Cardiac muscle cell (in vitro differentiated cells and primary cell): ENCODE measurements at regions not wholly inside any gene's neighbourhood (a gene's known extent, or its start where the extent isn't known, plus 50 kb on each side); places are given as distances from the start of the nearest gene placed in this dataset.

Experiments used
- DNase-seq, 2 donors: peaks; one replicate each; pipeline versions ENCODE4 v3.0.0 to v3.0.0-alpha.2; 2010 to 2017; ENCODE audit warnings: low read depth in 1 of 2, low spot score in 1 of 2
- H3K27ac ChIP-seq: fragments of 200-600 bp; sonication (generic); 2 replicates; pipeline ENCODE4 v1.5.1; 2016
- H3K27me3 ChIP-seq: fragments of 200-600 bp; sonication (generic); 2 replicates; pipeline ENCODE4 v1.6.0; 2016; ENCODE audit warnings: control low read depth
- H3K36me3 ChIP-seq: fragments of 200-600 bp; sonication (generic); 2 replicates; pipeline ENCODE4 v1.5.1; 2016; ENCODE audit warnings: control low read depth
- H3K4me1 ChIP-seq: fragments of 200-600 bp; sonication (generic); 2 replicates; pipeline ENCODE4 v1.8.1; 2017; ENCODE audit warnings: low read depth, mild to moderate bottlenecking, mixed run types
- H3K4me3 ChIP-seq: fragments of 200-600 bp; sonication (generic); 2 replicates; pipeline ENCODE4 v1.5.1; 2016; ENCODE audit warnings: mild to moderate bottlenecking
- H3K9me3 ChIP-seq: fragments of 200-600 bp; sonication (generic); 2 replicates; pipeline ENCODE4 v1.5.1; 2017; ENCODE audit warnings: low read depth, mild to moderate bottlenecking, control low read depth
- TF ChIP-seq, protein P1 (sequence below): IDR thresholded peaks from 2 replicates; pipeline ENCODE4 v1.5.1; 2012; ENCODE audit warnings: low read depth, mild to moderate bottlenecking, low read length

DNA sequence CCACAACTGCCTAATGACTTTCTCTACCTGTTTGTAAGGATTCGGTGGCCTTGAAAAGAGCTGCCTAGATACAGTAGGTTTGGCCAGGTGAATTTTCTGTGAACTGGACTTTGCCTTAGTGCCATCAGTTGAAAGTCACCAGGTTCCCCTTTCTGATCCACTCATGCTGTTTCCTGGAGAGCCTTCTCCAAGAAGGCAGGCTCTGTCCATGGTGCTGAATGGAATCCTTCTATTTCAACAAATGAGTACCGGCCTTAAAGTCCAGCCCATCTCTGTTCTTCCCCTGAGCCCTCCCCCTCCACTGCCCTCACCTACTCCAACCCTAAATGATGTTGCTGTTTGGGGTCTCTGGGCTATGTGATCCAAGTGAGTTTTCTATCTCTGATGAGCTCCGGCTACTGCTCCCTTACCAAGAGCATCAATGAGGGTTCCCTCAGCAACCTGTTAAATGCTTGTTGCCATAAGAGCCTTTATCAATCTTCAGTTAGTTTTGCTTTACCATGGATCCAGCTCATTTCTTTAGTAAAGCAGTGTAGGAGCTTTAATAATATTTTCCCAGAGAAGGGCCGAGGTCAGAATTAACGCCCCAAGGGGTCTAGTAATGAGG, 500.4 kb downstream of the PTPRU start:
- TF ChIP-seq, protein P1, sequence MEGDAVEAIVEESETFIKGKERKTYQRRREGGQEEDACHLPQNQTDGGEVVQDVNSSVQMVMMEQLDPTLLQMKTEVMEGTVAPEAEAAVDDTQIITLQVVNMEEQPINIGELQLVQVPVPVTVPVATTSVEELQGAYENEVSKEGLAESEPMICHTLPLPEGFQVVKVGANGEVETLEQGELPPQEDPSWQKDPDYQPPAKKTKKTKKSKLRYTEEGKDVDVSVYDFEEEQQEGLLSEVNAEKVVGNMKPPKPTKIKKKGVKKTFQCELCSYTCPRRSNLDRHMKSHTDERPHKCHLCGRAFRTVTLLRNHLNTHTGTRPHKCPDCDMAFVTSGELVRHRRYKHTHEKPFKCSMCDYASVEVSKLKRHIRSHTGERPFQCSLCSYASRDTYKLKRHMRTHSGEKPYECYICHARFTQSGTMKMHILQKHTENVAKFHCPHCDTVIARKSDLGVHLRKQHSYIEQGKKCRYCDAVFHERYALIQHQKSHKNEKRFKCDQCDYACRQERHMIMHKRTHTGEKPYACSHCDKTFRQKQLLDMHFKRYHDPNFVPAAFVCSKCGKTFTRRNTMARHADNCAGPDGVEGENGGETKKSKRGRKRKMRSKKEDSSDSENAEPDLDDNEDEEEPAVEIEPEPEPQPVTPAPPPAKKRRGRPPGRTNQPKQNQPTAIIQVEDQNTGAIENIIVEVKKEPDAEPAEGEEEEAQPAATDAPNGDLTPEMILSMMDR = no peak
- H3K36me3 ChIP-seq = no peaks in the 10 kb centered on the region
- no peaks in the 10 kb centered on the region for H3K9me3 ChIP-seq
- H3K27ac ChIP-seq = no peak overlapping the region
- peak; percentile 73 to 92 for DNase-seq
- no peaks in the 10 kb centered on the region for H3K4me1 ChIP-seq
- peaks cover 11% of the 10 kb centered on the region for H3K27me3 ChIP-seq
- H3K4me3 ChIP-seq = no peak overlapping the region

DNA sequence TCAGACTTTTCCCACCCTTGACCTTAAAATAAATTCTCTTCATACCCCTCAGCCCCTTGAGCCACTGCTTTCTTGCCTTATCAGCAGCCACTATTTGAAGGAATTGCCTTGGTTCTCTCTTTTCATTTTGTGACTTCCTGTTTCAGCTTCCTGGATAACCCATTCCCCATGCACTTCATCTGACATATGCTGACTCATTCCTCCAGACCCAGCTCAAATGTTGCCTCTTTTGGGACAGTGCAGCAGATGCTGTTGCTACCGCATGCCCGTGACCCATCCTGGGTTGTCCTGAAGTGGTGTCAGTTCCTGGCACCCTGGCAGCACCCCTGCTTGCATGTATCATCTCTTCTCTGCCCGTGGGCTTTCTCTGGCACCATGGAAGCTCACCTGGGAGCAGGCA, 496.1 kb downstream of the PTPRU start:
- no peak for DNase-seq
- no peaks in the 10 kb centered on the region for H3K36me3 ChIP-seq
- no peaks in the 10 kb centered on the region for H3K9me3 ChIP-seq
- H3K27ac ChIP-seq = no peak overlapping the region
- no peaks in the 10 kb centered on the region for H3K4me1 ChIP-seq
- H3K27me3 ChIP-seq = peaks cover 2% of the 10 kb centered on the region
- TF ChIP-seq, protein P1 = no peak
- no peak overlapping the region for H3K4me3 ChIP-seq

DNA sequence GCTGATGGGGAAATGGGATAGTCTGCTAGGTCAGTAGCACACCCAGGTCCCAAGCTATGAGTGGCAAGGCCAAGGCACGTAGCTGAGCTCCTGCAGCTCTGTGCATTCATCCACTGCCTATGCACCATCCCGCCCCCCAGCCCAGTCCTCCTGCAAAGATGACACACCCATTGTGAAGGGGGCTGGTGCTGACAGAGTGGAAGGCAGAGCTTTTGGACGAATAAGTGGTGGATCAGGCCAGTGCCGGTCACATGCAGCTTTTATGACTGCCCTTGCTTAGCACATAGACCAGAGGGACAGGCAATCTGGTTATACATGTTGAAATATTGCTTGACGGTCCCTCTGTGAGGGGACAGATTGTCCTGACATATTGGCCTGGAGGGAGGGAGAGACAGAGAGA, 494.3 kb downstream of the PTPRU start:
- peaks cover 2% of the 10 kb centered on the region for H3K27me3 ChIP-seq
- TF ChIP-seq, protein P1 = no peak
- no peaks in the 10 kb centered on the region for H3K4me1 ChIP-seq
- H3K36me3 ChIP-seq = no peaks in the 10 kb centered on the region
- no peak overlapping the region for H3K4me3 ChIP-seq
- no peak overlapping the region for H3K27ac ChIP-seq
- no peak for DNase-seq
- H3K9me3 ChIP-seq = no peaks in the 10 kb centered on the region

DNA sequence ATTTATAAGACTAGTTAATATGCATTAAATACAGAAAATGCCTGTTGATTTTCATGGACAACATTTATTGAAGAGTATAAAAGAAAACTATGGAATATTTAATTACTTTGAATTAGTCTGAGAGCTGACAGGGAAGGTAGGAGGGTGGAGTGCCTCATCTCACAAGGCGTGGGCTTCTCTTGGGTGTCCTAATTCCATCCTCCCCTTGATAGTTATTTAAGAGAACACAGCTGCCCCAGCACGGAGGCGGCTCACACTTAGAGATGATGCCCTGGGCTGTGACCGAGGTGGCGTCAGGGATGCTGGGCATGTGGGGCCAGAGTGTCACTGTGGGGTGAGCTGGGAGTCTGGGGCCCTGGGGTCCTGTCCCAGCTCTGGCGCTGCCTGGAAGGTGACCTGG, 493.0 kb downstream of the PTPRU start:
- DNase-seq = no peak
- Histone ChIP-seq H3K4me3 (no peak overlapping the region), H3K4me1 (no peaks in the 10 kb centered on the region), H3K27me3 (peaks cover 2% of the 10 kb centered on the region), H3K9me3 (no peaks in the 10 kb centered on the region), H3K27ac (no peak overlapping the region), H3K36me3 (no peaks in the 10 kb centered on the region)
- TF ChIP-seq, protein P1 = no peak

DNA sequence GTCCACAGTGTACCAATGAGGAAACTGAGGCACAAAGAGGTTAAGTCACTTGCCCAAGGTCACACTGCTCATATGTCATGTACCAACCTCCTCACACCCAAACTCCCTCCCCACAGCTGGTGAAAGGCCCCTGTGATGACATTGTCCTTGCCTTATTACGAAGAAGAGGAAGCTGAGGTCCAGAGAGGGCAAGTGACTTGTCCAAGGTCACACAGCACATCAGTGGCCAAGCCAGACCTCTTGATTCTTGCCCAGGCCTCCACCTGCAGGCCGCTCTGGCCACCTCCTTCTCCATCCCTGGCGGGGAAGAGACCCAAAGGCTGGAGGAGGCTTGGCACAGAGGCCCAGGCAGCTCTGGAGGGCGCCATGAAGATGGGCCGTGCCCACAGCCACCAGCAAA, 492.4 kb downstream of the PTPRU start:
- TF ChIP-seq, protein P1 = no peak
- Histone ChIP-seq H3K27ac (no peak overlapping the region), H3K27me3 (peaks cover 2% of the 10 kb centered on the region), H3K4me3 (no peak overlapping the region), H3K36me3 (no peaks in the 10 kb centered on the region), H3K4me1 (no peaks in the 10 kb centered on the region), H3K9me3 (no peaks in the 10 kb centered on the region)
- no peak for DNase-seq
